Mesenchymal stem cell (in vitro differentiated cells and primary cell): ENCODE measurements at regions not wholly inside any gene's neighbourhood (a gene's known extent, or its start where the extent isn't known, plus 50 kb on each side); places are given as distances from the start of the nearest gene placed in this dataset.

Experiments
- DNase-seq: peaks from one replicate; pipeline ENCODE4 v3.0.0-alpha.2; 2013
- H2AFZ ChIP-seq: one replicate; pipeline ENCODE4 v1.6.1; 2013; ENCODE audit warnings: low read depth, mild to moderate bottlenecking, control low read depth, inconsistent platforms, low read length, moderate library complexity
- H2AK5ac ChIP-seq: 2 replicates; pipeline ENCODE4 v1.6.1; 2013; ENCODE audit warnings: low read length, moderate library complexity, mild to moderate bottlenecking, inconsistent platforms; ENCODE audit not compliant: severe bottlenecking
- H2BK120ac ChIP-seq: one replicate; pipeline ENCODE4 v1.6.1; 2013; ENCODE audit warnings: low read depth, mild to moderate bottlenecking, inconsistent platforms, low read length, moderate library complexity
- H2BK12ac ChIP-seq, 2 experiments: one replicate each; pipeline ENCODE4 v1.6.1; 2013; ENCODE audit warnings: inconsistent platforms in 2 of 2, low read length in 2 of 2, mild to moderate bottlenecking in 2 of 2, moderate library complexity in 2 of 2, control low read depth in 1 of 2
- H2BK15ac ChIP-seq: one replicate; pipeline ENCODE4 v1.6.1; 2013; ENCODE audit warnings: mild to moderate bottlenecking, low read depth, inconsistent platforms; ENCODE audit not compliant: poor library complexity, severe bottlenecking
- H2BK5ac ChIP-seq: 2 replicates; pipeline ENCODE4 v1.6.1; 2013; ENCODE audit warnings: low read depth, mild to moderate bottlenecking, low read length, control low read depth, inconsistent platforms; ENCODE audit not compliant: poor library complexity, severe bottlenecking
- H3K14ac ChIP-seq, 2 experiments: one replicate each; pipeline ENCODE4 v1.6.1; 2013; ENCODE audit warnings: inconsistent platforms in 2 of 2, low read length in 2 of 2, control low read depth in 1 of 2, mild to moderate bottlenecking in 1 of 2, moderate library complexity in 1 of 2
- H3K18ac ChIP-seq, 2 experiments: one replicate each; pipeline ENCODE4 v1.6.1; 2013; ENCODE audit warnings: inconsistent platforms in 2 of 2, low read length in 2 of 2, control low read depth in 1 of 2, low read depth in 1 of 2, mild to moderate bottlenecking in 1 of 2
- H3K23ac ChIP-seq, 2 experiments: one replicate each; pipeline ENCODE4 v1.6.1; 2013; ENCODE audit warnings: inconsistent platforms in 2 of 2, low read length in 2 of 2, mild to moderate bottlenecking in 2 of 2, moderate library complexity in 2 of 2, control low read depth in 1 of 2
- H3K27ac ChIP-seq: 2 replicates; pipeline ENCODE4 v1.5.1; 2013; ENCODE audit warnings: mild to moderate bottlenecking, moderate library complexity, low read length, control low read depth, inconsistent platforms; ENCODE audit not compliant: poor library complexity, severe bottlenecking
- H3K27me3 ChIP-seq, 2 experiments: 2 replicates each; pipeline versions ENCODE4 v1.6.1 to v1.7.0; 2013; ENCODE audit warnings: low read length in 2 of 2, mild to moderate bottlenecking in 2 of 2, moderate library complexity in 2 of 2, control low read depth in 1 of 2, inconsistent platforms in 1 of 2; ENCODE audit not compliant: control insufficient read depth in 1 of 2, insufficient read depth in 1 of 2
- H3K36me3 ChIP-seq, 2 experiments: 2 replicates each; pipeline versions ENCODE4 v1.6.1 to v1.7.0; 2013; ENCODE audit warnings: low read length in 2 of 2, control low read depth in 1 of 2, inconsistent platforms in 1 of 2, low read depth in 1 of 2, mild to moderate bottlenecking in 1 of 2; ENCODE audit not compliant: insufficient read depth in 2 of 2, control insufficient read depth in 1 of 2
- H3K4ac ChIP-seq, 2 experiments: one replicate each; pipeline ENCODE4 v1.6.1; 2013; ENCODE audit warnings: inconsistent platforms in 2 of 2, low read length in 2 of 2, mild to moderate bottlenecking in 2 of 2, moderate library complexity in 2 of 2, control low read depth in 1 of 2, low read depth in 1 of 2
- H3K4me1 ChIP-seq: 2 replicates; pipeline ENCODE4 v1.6.1; 2013; ENCODE audit warnings: low read depth, low read length, control low read depth; ENCODE audit not compliant: control insufficient read depth, insufficient read depth
- H3K4me2 ChIP-seq: 2 replicates; pipeline ENCODE4 v1.6.1; 2013; ENCODE audit warnings: low read length, mild to moderate bottlenecking, inconsistent platforms; ENCODE audit not compliant: poor library complexity, severe bottlenecking
- H3K4me3 ChIP-seq, 2 experiments: 2 replicates each; pipeline versions ENCODE4 v1.5.1 to v1.7.0; 2013; ENCODE audit warnings: low read length in 2 of 2, mild to moderate bottlenecking in 2 of 2, control low read depth in 1 of 2, low read depth in 1 of 2; ENCODE audit not compliant: insufficient read depth in 1 of 2
- H3K79me1 ChIP-seq: replicated peaks from 2 replicates; pipeline ENCODE4 v1.6.1; 2013; ENCODE audit warnings: mild to moderate bottlenecking, control low read depth, low read length, inconsistent platforms; ENCODE audit not compliant: poor library complexity, severe bottlenecking
- H3K9ac ChIP-seq: 2 replicates; pipeline ENCODE4 v1.7.0; 2013; ENCODE audit warnings: mild to moderate bottlenecking, low read length, moderate library complexity
- H3K9me3 ChIP-seq: 2 replicates; pipeline ENCODE4 v1.7.0; 2013; ENCODE audit warnings: mild to moderate bottlenecking, low read length; ENCODE audit not compliant: control insufficient read depth
- H4K8ac ChIP-seq: one replicate; pipeline ENCODE4 v1.6.1; 2013; ENCODE audit warnings: inconsistent platforms, mild to moderate bottlenecking, low read length, moderate library complexity
- H4K91ac ChIP-seq: one replicate; pipeline ENCODE4 v1.6.1; 2013; ENCODE audit warnings: mild to moderate bottlenecking, low read length, inconsistent platforms
- WGBS: methylation state at CpG from one replicate; pipeline ENCODE4 v1.1.7; 2013; ENCODE audit warnings: mixed read lengths; 5-methylcytosine and 5-hydroxymethylcytosine counted together

- Histone ChIP-seq H3K36me3 (no peaks in the 10 kb centered on the region), H3K4me1 (no peaks in the 10 kb centered on the region), H3K23ac (no peak overlapping the region), H4K91ac (no peak overlapping the region), H3K4me3 (no peak overlapping the region), H2AK5ac (no peak overlapping the region), H3K9me3 (no peaks in the 10 kb centered on the region), H3K4me2 (no peak overlapping the region), H3K4ac (no peak overlapping the region), H3K27me3 (no peaks in the 10 kb centered on the region), H2AFZ (no peak overlapping the region), H3K79me1 (no peaks in the 10 kb centered on the region), H3K14ac (no peak overlapping the region), H2BK12ac (no peak overlapping the region), H3K18ac (no peak overlapping the region), H4K8ac (no peak overlapping the region), H3K9ac (no peak overlapping the region), H3K27ac (no peak overlapping the region), H2BK15ac (no peak overlapping the region), H2BK120ac (no peak overlapping the region), H2BK5ac (no peak overlapping the region)
- no peak for DNase-seq
- WGBS = 87% methylated on average over 3 of the region's 3 CpGs
Measured at GRCh38 chr5:82821846-82822633, 255.2 kb downstream of the TMEM167A start.

DNA sequence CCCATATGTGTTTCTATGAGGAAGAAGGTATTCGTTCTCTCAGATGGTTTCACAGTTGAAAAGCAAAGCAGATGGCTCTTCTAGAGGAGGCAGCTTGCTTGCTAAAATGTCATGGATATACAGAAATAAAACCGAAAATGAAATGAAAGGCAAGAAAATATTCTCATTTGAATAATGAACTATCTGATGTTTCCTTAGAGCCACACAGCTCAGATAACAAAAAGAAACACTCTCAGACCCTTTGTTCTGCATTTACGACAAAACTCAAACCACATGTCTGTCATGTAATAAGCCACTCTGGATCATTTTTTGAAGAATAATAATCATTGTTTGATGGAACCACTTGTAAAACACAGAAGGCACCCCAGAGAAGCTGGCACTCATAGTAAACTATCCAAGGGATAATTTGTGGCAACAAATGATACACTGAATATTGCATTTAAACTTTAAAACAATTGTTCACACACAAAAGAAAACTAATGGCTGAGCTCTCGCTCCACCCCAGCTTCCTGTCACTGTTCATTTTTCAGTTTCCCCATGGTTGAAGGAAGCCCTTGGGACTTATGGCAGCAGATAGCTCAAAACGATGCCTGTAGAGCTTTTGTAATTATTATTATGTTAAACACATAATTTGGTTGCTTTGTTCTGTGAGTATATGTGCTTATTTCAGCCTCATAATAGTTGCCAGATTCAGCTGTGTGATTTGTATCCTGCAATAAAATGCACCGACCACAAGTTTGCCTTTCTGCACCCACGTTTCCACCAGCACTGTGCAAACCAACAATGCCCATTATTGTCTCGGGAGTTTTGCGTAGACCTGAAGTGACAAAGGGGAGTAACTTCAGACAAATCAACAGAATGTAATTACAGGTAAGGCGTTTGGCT, 256.0 kb downstream of the TMEM167A start:
- no peak overlapping the region for H4K8ac ChIP-seq
- no peak overlapping the region for H2BK12ac ChIP-seq
- H3K27ac ChIP-seq = no peak overlapping the region
- no peak overlapping the region for H3K23ac ChIP-seq
- WGBS = 88% methylated on average over 7 of the region's 10 CpGs
- H2BK15ac ChIP-seq = no peak overlapping the region
- H3K9me3 ChIP-seq = no peaks in the 10 kb centered on the region
- H3K4me2 ChIP-seq = no peak overlapping the region
- no peaks in the 10 kb centered on the region for H3K79me1 ChIP-seq
- H3K14ac ChIP-seq = no peak overlapping the region
- H2BK5ac ChIP-seq = no peak overlapping the region
- H2AK5ac ChIP-seq = no peak overlapping the region
- no peak overlapping the region for H3K4me3 ChIP-seq
- no peak overlapping the region for H3K4ac ChIP-seq
- H3K4me1 ChIP-seq = no peaks in the 10 kb centered on the region
- H3K36me3 ChIP-seq = no peaks in the 10 kb centered on the region
- no peak overlapping the region for H3K9ac ChIP-seq
- no peak overlapping the region for H2AFZ ChIP-seq
- H2BK120ac ChIP-seq = no peak overlapping the region
- H3K27me3 ChIP-seq = no peaks in the 10 kb centered on the region
- no peak overlapping the region for H4K91ac ChIP-seq
- no peak overlapping the region for H3K18ac ChIP-seq
- DNase-seq = no peak

DNA sequence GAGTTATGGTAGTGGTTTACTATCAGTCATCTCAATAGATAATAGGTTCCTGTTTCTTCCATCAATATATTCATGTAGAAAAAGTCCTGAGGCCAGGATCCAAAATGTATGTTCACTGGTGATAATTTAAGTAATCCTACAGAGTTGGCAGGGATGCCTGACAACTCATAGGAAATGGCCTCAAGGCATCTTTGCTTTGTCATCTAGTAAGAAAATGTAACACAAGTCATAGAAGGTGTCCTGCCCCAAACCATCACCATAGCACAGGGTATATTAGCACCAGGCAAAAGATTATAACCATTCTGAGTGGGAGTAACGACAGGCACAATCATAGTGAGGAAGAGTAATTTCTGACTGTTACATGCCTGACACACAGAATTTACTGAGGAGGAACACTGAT, 257.0 kb downstream of the TMEM167A start:
- no peak overlapping the region for H2BK12ac ChIP-seq
- H3K79me1 ChIP-seq = no peaks in the 10 kb centered on the region
- no peak for DNase-seq
- no peaks in the 10 kb centered on the region for H3K27me3 ChIP-seq
- no peak overlapping the region for H3K18ac ChIP-seq
- no peak overlapping the region for H2BK5ac ChIP-seq
- no peak overlapping the region for H3K9ac ChIP-seq
- no peak overlapping the region for H4K91ac ChIP-seq
- no peak overlapping the region for H2AK5ac ChIP-seq
- H3K4me1 ChIP-seq = no peaks in the 10 kb centered on the region
- H3K4ac ChIP-seq = no peak overlapping the region
- H3K9me3 ChIP-seq = no peaks in the 10 kb centered on the region
- H4K8ac ChIP-seq = no peak overlapping the region
- H3K4me2 ChIP-seq = no peak overlapping the region
- no peak overlapping the region for H3K23ac ChIP-seq
- whole genome bisulfite sequencing = 91% methylated on average over 1 of the region's 1 CpG
- no peak overlapping the region for H2BK15ac ChIP-seq
- H3K36me3 ChIP-seq = no peaks in the 10 kb centered on the region
- no peak overlapping the region for H3K14ac ChIP-seq
- no peak overlapping the region for H3K4me3 ChIP-seq
- no peak overlapping the region for H3K27ac ChIP-seq
- H2AFZ ChIP-seq = no peak overlapping the region
- H2BK120ac ChIP-seq = no peak overlapping the region

DNA sequence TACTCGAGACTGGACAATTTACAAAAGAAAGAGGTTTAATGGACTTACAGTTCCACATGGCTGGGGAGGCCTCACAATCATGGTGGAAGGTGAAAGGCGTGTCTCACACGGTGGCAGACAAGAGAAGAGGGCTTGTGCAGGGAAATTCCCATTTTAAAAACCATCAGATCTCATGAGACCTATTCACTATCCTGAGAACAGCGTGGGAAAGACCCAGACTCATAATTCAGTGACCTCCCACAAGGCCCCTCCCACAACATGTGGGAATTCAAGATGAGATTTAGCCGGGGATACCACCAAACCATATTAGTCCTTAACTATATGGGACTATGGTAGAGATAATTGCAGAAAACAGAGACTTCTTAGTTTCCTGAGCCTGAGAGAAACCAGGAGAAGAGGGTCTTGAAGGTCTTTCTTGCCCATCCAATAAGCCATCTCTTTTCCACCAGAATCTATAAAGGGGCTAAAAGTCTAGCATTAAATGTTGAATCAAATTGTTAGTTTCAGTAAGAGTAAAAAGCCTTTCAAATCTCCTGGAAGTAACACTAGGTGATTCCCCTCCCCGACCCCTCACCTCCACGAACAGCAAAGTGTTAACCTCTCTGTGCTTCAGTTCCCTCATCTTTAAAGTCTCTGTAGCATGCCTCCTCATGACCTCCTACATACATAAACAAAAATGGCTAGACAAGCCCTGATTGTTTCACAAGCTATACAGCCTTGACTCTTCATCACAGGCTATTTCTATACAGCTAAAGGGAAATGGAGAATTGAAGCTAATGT, 259.1 kb downstream of the TMEM167A start:
- H2BK12ac ChIP-seq = no peak overlapping the region
- H3K27me3 ChIP-seq = no peaks in the 10 kb centered on the region
- no peak overlapping the region for H2BK120ac ChIP-seq
- H3K18ac ChIP-seq = no peak overlapping the region
- no peak overlapping the region for H4K8ac ChIP-seq
- no peak for DNase-seq
- no peak overlapping the region for H2AFZ ChIP-seq
- H3K4me2 ChIP-seq = no peak overlapping the region
- H4K91ac ChIP-seq = no peak overlapping the region
- no peak overlapping the region for H3K4ac ChIP-seq
- H3K9ac ChIP-seq = no peak overlapping the region
- no peaks in the 10 kb centered on the region for H3K79me1 ChIP-seq
- H2BK15ac ChIP-seq = no peak overlapping the region
- 84% methylated on average over 6 of the region's 7 CpGs for WGBS
- H2BK5ac ChIP-seq = no peak overlapping the region
- H3K9me3 ChIP-seq = no peaks in the 10 kb centered on the region
- H3K36me3 ChIP-seq = no peaks in the 10 kb centered on the region
- no peaks in the 10 kb centered on the region for H3K4me1 ChIP-seq
- no peak overlapping the region for H3K23ac ChIP-seq
- no peak overlapping the region for H3K4me3 ChIP-seq
- H3K27ac ChIP-seq = no peak overlapping the region
- H2AK5ac ChIP-seq = no peak overlapping the region
- no peak overlapping the region for H3K14ac ChIP-seq
